C4-2B (cell line): ENCODE measurements at regions not wholly inside any gene's neighbourhood (a gene's known extent, or its start where the extent isn't known, plus 50 kb on each side); places are given as distances from the start of the nearest gene placed in this dataset.
"Not testable (repeated sequence)": the region's sequence is repeated elsewhere in the genome, so short reads cannot be mapped to it uniquely, and the experiment has no call there.

Experiments
- ZFX ChIP-seq: fragments of 450-650 bp; IDR thresholded peaks from 2 replicates; pipeline ENCODE4 v1.6.1; 2017
- TF ChIP-seq, protein P1 (sequence below): fragments of 450-650 bp; conservative IDR thresholded peaks from 2 replicates; pipeline ENCODE4 v1.5.1; 2017; ENCODE audit warnings: mild to moderate bottlenecking

- TF ChIP-seq, protein P1, sequence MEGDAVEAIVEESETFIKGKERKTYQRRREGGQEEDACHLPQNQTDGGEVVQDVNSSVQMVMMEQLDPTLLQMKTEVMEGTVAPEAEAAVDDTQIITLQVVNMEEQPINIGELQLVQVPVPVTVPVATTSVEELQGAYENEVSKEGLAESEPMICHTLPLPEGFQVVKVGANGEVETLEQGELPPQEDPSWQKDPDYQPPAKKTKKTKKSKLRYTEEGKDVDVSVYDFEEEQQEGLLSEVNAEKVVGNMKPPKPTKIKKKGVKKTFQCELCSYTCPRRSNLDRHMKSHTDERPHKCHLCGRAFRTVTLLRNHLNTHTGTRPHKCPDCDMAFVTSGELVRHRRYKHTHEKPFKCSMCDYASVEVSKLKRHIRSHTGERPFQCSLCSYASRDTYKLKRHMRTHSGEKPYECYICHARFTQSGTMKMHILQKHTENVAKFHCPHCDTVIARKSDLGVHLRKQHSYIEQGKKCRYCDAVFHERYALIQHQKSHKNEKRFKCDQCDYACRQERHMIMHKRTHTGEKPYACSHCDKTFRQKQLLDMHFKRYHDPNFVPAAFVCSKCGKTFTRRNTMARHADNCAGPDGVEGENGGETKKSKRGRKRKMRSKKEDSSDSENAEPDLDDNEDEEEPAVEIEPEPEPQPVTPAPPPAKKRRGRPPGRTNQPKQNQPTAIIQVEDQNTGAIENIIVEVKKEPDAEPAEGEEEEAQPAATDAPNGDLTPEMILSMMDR: not testable (repeated sequence)
- not testable (repeated sequence) for TF ChIP-seq ZFX
Observed at GRCh38 chr2:39960681-39961080, 181.6 kb upstream of the THUMPD2 start.
